Activated CD4-positive, CD25-positive, alpha-beta regulatory T cell treated with anti-CD3 and anti-CD28 coated beads, Interleukin-2, amount 50 U/mL, for 24 hours (primary cell): ENCODE measurements at regions not wholly inside any gene's neighbourhood (a gene's known extent, or its start where the extent isn't known, plus 50 kb on each side); places are given as distances from the start of the nearest gene placed in this dataset.
A peak's percentile ranks its signal among the peaks of the same experiment; 100 is the strongest.
"Not testable (repeated sequence)": the region's sequence is repeated elsewhere in the genome, so short reads cannot be mapped to it uniquely, and the experiment has no call there.

Source experiments
- ATAC-seq, 2 donors: fragments of 150-1000 bp; cut with Tn5 transposase; one replicate each; pipeline ENCODE4 v1.10.0; 2021; ENCODE audit warnings: mild to moderate bottlenecking in 1 of 2, moderate library complexity in 1 of 2

- no peak for ATAC-seq
Observed at GRCh38 chr2:150129921-150130575, 357.4 kb downstream of the RND3 start.

- ATAC-seq = no peak
Observed at GRCh38 chr2:150127995-150128394, 359.5 kb downstream of the RND3 start.

GRCh38 chr2:150127346-150127990, 360.0 kb downstream of the RND3 start:
- ATAC-seq = no peak

GRCh38 chr2:150126839-150127238, 360.6 kb downstream of the RND3 start:
- ATAC-seq = no peak

GRCh38 chr2:150126143-150126740, 361.2 kb downstream of the RND3 start:
- no peak for ATAC-seq

GRCh38 chr2:150125708-150126107, 361.8 kb downstream of the RND3 start:
- ATAC-seq = no peak

- ATAC-seq = no peak
Observed at GRCh38 chr2:150125188-150125587, 362.3 kb downstream of the RND3 start.

GRCh38 chr2:150124739-150125138, 362.7 kb downstream of the RND3 start:
- ATAC-seq = no peak

- no peak for ATAC-seq
Observed at GRCh38 chr2:150122871-150123613, 364.4 kb downstream of the RND3 start.

GRCh38 chr2:150122156-150122555, 365.3 kb downstream of the RND3 start:
- ATAC-seq = no peak

- no peak for ATAC-seq
Observed at GRCh38 chr2:150120326-150120955, 367.0 kb downstream of the RND3 start.

- no peak for ATAC-seq
Observed at GRCh38 chr2:150119819-150120218, 367.6 kb downstream of the RND3 start.

GRCh38 chr2:150114089-150114488, 373.4 kb downstream of the RND3 start:
- not testable (repeated sequence) for ATAC-seq

GRCh38 chr2:150110548-150110947, 376.9 kb downstream of the RND3 start:
- no peak for ATAC-seq

- peak in 1 of 2 donors; percentile 4 for ATAC-seq
Observed at GRCh38 chr2:150109912-150110311, 377.6 kb downstream of the RND3 start.

GRCh38 chr2:150109028-150109427, 378.4 kb downstream of the RND3 start:
- no peak for ATAC-seq

GRCh38 chr2:150107816-150108215, 379.7 kb downstream of the RND3 start:
- no peak for ATAC-seq

GRCh38 chr2:150107170-150107569, 380.3 kb downstream of the RND3 start:
- no peak for ATAC-seq

- no peak for ATAC-seq
Observed at GRCh38 chr2:150101947-150102346, 385.5 kb downstream of the RND3 start.

- ATAC-seq = no peak
Observed at GRCh38 chr2:150100834-150101233, 386.6 kb downstream of the RND3 start.

- no peak for ATAC-seq
Observed at GRCh38 chr2:150100336-150100735, 387.1 kb downstream of the RND3 start.

GRCh38 chr2:150099805-150100204, 387.7 kb downstream of the RND3 start:
- no peak for ATAC-seq
